Activated naive CD8-positive, alpha-beta T cell treated with anti-CD3 and anti-CD28 coated beads, Interleukin-2, amount 50 U/mL, for 24 hours (primary cell): ENCODE measurements at regions not wholly inside any gene's neighbourhood (a gene's known extent, or its start where the extent isn't known, plus 50 kb on each side); places are given as distances from the start of the nearest gene placed in this dataset.

Experiments used
- ATAC-seq: fragments of 150-1000 bp; cut with Tn5 transposase; one replicate; pipeline ENCODE4 v1.10.0; 2021
- DNase-seq: peaks from one replicate; pipeline ENCODE4 v3.0.0; 2021
- H3K27ac Mint-ChIP-seq: one replicate; pipeline ENCODE4 v1.8.0; 2021; ENCODE audit warnings: mild to moderate bottlenecking, mixed read lengths
- H3K27me3 Mint-ChIP-seq: one replicate; pipeline ENCODE4 v1.8.0; 2021; ENCODE audit warnings: mixed read lengths
- H3K36me3 Mint-ChIP-seq: one replicate; pipeline ENCODE4 v1.8.0; 2021; ENCODE audit warnings: low read depth, mixed read lengths
- H3K4me1 Mint-ChIP-seq: one replicate; pipeline ENCODE4 v1.8.0; 2021; ENCODE audit warnings: mixed read lengths
- H3K4me3 Mint-ChIP-seq: one replicate; pipeline ENCODE4 v1.8.0; 2021; ENCODE audit warnings: mild to moderate bottlenecking, moderate library complexity, mixed read lengths
- H3K9me3 Mint-ChIP-seq: one replicate; pipeline ENCODE4 v1.8.0; 2021; ENCODE audit warnings: mixed read lengths

DNA sequence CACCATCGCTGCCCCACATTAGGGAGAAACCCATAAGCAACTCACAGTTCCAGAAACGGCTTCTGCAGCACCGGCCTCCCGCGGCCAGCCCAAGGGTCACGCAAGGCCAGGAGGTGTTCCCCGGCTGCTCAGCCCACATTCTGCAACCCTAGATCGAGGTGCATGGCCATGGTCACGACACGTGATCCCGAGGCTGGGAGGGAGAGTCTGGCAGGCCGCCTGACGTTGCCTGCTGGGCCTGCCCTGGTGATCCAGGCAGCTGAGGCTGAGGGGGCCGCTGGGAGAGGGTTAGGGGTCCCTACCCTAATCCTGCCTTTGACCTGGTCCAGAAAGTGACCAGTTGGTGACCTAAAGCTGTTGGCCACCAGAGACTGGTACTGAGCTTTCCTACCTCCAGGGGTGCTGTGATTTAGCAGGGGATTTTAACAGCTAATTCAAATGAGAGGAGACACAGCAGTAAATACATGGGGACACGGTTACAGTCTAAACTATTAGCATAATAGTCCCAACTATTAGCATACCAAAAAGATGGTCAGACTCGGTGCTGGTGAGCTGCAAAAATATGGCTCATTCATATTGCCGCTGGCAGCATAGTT is 97.4 kb upstream of the CIBAR2 start:
- Mint-ChIP-seq H3K27me3 (peaks cover 3% of the 10 kb centered on the region), H3K4me1 (no peaks in the 10 kb centered on the region), H3K9me3 (no peaks in the 10 kb centered on the region), H3K36me3 (no peaks in the 10 kb centered on the region), H3K27ac (no peak overlapping the region), H3K4me3 (no peak overlapping the region)
- no peak for ATAC-seq
- DNase-seq = no peak

DNA sequence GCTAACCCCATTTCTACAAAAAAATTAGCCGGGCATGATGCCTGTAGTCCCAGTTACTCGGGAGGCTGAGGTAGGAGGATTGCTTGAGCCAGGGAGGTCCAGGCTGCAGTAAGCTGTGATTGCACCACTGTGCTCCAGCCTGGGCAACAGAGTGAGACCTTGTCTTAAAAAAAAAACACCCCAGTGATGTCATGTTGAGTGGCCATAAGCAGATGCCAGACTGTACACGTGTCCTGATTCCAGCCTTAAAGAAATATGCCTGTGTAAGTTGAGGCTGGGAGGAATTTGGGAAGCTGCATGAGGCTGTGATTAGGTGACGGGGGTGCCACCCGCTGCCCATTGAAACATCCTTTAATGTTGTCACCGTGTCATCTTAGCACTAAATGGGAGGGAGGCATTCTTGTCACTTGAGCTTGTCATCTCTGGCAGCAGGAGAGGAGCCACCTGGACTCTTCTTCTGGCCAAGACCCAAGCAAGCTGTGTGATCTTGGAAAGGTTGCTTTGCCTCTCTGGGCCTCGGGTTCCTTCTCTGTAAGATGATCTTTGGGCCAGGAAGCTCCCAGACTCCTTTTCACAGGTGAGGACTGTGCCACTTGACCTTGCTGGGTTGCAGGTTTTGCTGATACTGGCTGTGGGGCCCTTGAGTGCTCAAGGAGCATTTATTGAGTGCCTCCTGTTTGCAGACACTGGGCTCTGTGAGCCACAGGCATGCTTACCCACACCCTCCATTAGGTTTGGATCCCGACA is 98.3 kb upstream of the CIBAR2 start:
- no peaks in the 10 kb centered on the region for H3K36me3 Mint-ChIP-seq
- H3K4me1 Mint-ChIP-seq = no peaks in the 10 kb centered on the region
- peaks cover 3% of the 10 kb centered on the region for H3K27me3 Mint-ChIP-seq
- DNase-seq = no peak
- no peaks in the 10 kb centered on the region for H3K9me3 Mint-ChIP-seq
- no peak overlapping the region for H3K4me3 Mint-ChIP-seq
- no peak for ATAC-seq
- no peak overlapping the region for H3K27ac Mint-ChIP-seq

DNA sequence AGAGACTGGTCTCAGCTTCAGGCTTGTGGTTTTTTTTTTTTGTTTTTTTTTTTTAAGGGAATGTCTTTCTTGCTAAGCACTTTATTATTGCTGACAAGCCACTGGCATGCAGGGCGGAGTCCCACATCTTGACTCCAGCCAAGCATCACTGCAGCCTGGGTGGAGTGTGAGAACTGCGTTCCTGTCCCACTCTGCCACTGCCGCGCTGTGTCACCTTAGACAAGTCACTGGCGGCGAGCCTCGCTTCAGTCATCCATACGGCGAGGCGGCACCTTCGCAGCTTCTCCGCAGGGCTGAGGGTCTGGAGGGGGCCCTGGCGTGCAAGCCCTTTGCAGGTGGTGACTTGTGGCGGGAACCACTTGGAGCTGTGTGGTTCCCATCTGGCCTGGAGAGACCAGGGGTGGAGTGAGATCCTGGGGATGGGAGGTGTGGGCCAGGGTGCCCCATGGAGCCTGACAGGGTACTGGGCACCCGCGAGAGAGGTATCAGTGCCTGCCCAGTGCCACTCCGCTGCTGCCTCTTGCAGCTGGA is 99.1 kb upstream of the CIBAR2 start:
- Mint-ChIP-seq H3K9me3 (no peaks in the 10 kb centered on the region), H3K4me1 (no peaks in the 10 kb centered on the region), H3K36me3 (no peaks in the 10 kb centered on the region), H3K27me3 (no peaks in the 10 kb centered on the region), H3K27ac (no peak overlapping the region), H3K4me3 (no peak overlapping the region)
- no peak for DNase-seq
- no peak for ATAC-seq

DNA sequence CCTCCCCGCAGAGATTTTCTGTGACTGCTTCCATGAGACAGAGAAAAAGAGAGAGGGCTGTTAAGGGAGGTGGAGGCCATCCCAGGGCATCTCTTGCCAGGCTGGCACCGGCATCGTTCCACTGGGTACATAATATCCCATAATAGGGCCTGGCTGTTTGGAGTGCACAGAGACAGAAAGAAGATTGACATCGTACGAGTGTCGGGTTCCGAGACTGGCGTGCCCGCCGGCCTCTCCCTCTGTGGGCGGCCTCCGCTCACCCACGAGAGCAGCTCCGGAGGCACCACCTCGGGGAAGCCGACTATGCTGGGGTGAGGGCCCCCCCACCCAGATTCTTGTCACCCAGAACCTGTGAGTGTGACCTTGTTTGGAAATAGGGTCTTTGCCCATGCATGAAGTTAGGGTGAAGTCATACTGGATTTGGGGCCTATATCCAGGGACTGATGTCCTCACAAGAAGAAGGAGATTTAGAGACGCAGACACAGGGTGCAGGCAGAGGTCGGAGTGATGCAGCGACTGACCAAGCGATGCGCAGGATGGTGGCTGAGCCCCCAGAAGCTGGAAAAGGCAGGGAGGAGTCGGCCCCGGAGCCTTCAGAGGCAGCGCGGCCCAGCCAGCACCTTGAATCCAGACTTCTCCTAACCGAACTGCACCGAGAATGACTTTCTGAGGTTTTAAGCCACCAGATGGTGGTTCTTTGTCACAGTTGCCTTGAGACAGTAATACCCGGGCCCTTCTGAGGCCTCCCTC is 101.8 kb upstream of the CIBAR2 start:
- no peak overlapping the region for H3K27ac Mint-ChIP-seq
- H3K27me3 Mint-ChIP-seq = no peaks in the 10 kb centered on the region
- H3K36me3 Mint-ChIP-seq = no peaks in the 10 kb centered on the region
- peaks cover 3% of the 10 kb centered on the region for H3K4me1 Mint-ChIP-seq
- no peak for ATAC-seq
- DNase-seq = no peak
- H3K4me3 Mint-ChIP-seq = no peak overlapping the region
- no peaks in the 10 kb centered on the region for H3K9me3 Mint-ChIP-seq

DNA sequence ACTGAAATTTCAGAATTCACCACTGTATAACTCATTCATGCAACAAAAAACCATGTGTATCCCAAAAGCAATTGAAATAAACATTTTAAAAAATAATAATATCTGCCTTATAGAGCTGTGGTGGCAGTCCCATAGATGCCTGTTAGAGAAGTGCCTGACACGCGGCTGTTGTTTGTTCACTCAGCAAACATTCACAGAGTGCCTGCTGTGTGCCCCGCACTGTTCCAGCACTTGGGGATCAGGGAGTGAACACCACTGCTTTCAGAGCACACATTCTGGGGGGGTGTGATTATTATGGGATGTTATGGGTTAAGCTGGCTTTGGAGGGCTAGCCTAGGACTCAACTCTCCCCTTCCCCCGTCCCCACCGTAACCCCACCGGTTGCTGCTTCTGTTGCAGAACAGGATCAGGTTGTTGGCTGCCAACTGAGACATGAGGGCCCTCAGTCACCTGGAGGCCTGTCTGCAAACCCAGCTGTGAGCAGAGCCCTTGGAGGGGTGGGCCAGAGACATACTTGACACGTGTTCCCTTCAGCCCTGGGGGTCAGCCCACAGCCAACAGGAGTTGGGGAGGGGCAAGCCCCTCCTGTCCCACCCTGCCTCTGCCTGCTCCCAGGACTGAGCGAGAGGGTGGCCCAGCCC is 103.3 kb upstream of the CIBAR2 start:
- Mint-ChIP-seq H3K9me3 (no peaks in the 10 kb centered on the region), H3K36me3 (no peaks in the 10 kb centered on the region), H3K4me1 (peaks cover 3% of the 10 kb centered on the region)

DNA sequence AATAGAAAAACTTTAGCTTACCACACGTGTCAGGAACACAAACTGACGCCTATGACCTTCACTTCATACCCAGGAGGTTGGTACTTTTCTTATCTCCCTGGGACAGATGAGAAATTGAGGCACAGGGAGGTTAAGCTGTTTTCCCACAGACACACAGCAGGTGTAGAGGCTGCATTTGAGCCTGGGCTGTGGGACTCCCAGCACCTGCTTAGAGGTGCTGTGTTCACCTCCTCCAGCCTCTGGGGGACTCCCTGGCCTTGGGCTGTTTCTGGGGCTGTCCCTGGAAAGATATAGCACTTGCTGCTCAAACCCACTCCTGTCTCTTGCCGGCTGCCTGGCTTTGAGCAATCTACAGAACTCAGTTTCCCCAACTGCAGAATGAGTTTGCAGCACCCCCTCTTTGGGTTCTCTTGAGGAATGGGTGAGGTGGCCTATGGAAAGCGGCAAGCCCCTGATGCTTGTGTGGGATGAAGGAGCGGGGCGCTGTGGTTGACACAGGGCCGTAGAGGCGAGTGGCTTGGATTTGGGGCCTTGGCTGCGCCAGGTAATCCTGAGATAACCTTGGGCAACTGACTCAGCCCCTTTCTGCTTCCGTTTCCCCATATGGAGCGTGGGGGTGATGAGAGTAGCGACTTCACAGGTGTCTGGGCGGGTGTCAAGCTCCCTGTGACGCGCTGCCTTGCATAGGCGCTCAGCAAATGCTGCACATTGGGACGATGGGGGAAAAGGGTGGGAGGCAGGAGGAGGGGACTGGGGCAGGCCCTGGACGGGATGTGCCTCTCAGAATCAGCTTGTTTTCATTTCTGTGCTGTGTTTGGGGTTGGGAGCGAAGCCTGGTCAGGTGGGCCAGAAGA is 104.5 kb upstream of the CIBAR2 start:
- Mint-ChIP-seq H3K4me3 (no peak overlapping the region), H3K36me3 (no peaks in the 10 kb centered on the region), H3K4me1 (peaks cover 3% of the 10 kb centered on the region), H3K27ac (no peak overlapping the region), H3K27me3 (no peaks in the 10 kb centered on the region), H3K9me3 (no peaks in the 10 kb centered on the region)
- DNase-seq (no peak), ATAC-seq (peak; percentile 48)

More for the DNA sequence above, 103.3 kb upstream of the CIBAR2 start:
- no peak for ATAC-seq
- Mint-ChIP-seq H3K27ac (no peak overlapping the region), H3K27me3 (no peaks in the 10 kb centered on the region), H3K4me3 (no peak overlapping the region)
- no peak for DNase-seq

DNA sequence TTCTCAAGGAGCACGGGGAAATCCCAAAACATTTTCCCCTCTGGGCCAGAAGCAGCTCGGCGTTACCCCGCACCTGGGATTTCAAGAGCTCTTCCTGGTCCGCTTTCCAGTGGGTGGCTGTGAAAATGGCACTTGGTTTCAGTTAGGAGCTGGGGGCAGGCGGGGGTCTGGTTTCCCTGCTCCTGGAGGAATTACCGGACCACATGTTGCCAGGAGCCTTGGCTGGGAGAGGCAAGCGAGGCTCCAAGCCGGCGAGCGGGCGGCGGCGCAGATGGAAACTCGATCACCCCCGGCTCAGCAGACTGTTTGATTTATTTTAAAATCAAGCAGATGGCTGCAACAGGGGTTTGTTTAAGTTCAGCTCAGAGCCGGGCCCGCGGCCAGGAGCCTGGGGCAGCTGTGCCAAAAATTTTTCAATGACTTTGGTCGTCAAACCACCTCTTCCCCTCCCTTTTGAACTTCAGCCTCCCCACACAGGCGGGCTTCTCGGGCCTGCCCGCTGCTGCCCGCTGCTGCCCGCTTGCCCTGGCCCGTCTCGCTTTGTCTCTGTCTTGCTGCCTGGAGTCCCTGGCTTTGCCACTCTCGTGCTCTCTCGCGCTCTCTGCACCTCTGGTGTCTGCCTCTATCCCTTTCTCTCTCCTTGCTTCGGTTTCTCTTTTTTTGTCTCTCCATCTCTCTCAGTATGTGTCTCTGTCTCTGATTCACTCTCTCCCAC is 108.0 kb upstream of the CIBAR2 start:
- H3K9me3 Mint-ChIP-seq = no peaks in the 10 kb centered on the region
- DNase-seq (no peak), ATAC-seq (no peak)
- peaks cover 3% of the 10 kb centered on the region for H3K4me1 Mint-ChIP-seq
- no peaks in the 10 kb centered on the region for H3K27me3 Mint-ChIP-seq
- H3K27ac Mint-ChIP-seq = no peak overlapping the region
- no peaks in the 10 kb centered on the region for H3K36me3 Mint-ChIP-seq
- no peak overlapping the region for H3K4me3 Mint-ChIP-seq

DNA sequence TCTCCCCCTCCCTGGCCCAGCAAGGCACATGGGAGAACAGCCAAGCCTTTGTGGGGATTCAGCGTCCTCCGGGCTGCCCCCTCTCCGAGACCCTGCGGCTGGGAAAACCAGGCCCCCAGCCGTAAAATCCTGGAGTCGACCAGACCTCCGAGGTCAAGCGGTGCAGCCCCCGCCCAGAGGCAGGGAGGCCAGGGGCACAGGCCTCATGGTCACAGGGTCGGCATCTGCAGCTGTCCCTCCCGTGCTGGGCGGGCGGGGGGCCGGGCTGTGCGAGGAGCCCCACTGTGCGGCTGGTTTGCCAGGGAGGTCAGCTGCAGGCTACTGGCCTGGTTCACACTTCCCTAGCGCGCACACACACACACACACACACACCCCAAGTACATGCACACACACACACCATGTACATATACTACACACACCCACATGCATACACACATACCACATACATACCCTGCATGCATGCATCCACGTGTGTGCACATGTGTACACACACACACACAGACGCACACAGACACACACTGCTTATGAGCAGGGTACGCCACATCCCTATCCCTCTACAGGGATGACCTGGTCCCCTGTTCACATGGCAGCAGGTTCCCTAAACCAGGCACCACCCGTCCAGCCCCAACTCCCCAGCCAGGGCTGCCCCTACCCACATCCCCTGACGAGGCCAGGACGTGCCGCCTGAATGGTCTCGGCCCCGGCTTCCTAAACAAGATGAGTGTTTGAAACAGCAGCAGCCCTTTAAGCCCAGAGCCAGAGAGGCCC is 108.9 kb upstream of the CIBAR2 start:
- Mint-ChIP-seq H3K36me3 (no peaks in the 10 kb centered on the region), H3K4me3 (no peak overlapping the region), H3K9me3 (no peaks in the 10 kb centered on the region), H3K27me3 (no peaks in the 10 kb centered on the region), H3K4me1 (peaks cover 3% of the 10 kb centered on the region), H3K27ac (no peak overlapping the region)
- no peak for DNase-seq
- ATAC-seq = no peak

DNA sequence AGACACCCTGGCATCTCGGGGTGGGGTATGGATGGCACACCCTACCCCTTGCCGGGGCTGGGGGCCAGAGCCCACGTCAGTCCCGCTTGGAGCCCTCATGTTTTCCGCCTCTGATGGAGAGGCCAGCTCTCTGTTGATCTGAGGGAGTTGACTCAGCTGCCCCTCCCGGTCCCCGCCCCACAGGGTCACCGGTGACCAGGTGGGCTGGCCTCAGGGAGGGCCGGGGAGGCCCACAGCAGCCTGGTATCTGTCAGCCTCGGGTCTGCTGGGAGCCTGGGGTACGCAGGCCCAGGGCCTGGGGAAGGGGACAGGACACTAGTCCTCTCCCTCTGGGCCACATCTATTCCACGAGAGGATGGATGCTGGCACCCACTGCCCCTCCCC is 109.5 kb upstream of the CIBAR2 start:
- no peak for ATAC-seq
- Mint-ChIP-seq H3K4me1 (peaks cover 3% of the 10 kb centered on the region), H3K4me3 (no peak overlapping the region), H3K36me3 (no peaks in the 10 kb centered on the region), H3K9me3 (no peaks in the 10 kb centered on the region), H3K27me3 (no peaks in the 10 kb centered on the region), H3K27ac (no peak overlapping the region)
- no peak for DNase-seq

DNA sequence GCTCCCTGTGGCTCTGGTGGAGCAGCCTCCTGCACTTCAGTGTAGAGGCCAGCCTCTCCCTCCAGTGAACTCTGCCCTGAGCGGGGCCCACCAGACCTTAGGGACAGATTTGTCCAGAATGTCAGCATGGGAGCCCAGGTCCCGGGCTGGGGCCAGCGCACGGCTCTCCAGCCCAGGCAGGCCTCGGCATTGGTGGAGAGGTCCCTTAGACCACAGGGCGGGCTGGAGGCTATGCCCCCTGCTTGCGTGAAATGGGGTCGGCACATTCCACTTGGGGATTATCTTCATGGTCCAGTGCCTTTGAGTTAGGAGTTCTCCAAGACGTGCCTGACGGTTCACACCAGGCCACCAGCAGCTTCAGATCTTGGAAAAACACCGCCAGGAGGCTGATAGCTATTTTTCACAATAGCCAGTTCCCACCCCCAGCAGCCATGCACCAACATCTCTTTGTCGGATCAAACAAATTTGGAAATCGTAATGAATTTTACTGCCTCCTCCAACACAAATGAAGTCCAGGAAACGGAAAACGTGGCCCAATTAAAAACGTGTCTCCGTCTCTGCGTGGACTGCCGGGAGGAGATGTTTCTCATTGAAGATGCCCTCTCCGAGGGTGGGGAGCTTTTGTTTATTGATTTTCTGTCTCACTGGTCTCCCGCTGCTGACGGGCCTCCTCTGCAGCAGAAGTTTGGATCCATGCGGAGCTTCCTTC is 110.0 kb upstream of the CIBAR2 start:
- Mint-ChIP-seq H3K4me1 (no peaks in the 10 kb centered on the region), H3K4me3 (no peak overlapping the region), H3K9me3 (no peaks in the 10 kb centered on the region), H3K36me3 (no peaks in the 10 kb centered on the region), H3K27me3 (no peaks in the 10 kb centered on the region), H3K27ac (no peak overlapping the region)
- DNase-seq (no peak), ATAC-seq (no peak)

DNA sequence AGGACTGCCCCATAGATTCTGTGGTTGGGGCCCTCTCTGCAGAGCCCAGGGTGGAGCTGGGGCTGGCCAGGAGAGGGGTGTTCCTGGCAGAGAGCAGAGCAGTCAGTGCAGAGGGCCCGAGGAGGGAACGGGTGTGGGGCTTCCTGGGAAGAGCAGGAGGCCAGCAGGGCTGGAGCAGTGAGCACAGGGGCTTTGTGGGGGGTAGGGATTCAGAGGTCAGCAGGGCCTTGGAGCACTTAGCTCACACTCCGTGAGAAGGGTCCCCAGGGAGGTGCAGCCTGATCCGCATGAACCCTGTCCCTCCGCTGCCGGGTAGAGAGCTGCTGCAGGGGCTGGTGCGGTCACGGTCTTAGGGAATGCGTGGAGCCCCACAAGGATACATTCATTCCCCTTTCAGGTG is 113.0 kb upstream of the CIBAR2 start:
- Mint-ChIP-seq H3K27me3 (no peaks in the 10 kb centered on the region), H3K36me3 (no peaks in the 10 kb centered on the region), H3K27ac (no peak overlapping the region), H3K4me1 (no peaks in the 10 kb centered on the region), H3K4me3 (no peak overlapping the region), H3K9me3 (no peaks in the 10 kb centered on the region)
- ATAC-seq (no peak), DNase-seq (no peak)

DNA sequence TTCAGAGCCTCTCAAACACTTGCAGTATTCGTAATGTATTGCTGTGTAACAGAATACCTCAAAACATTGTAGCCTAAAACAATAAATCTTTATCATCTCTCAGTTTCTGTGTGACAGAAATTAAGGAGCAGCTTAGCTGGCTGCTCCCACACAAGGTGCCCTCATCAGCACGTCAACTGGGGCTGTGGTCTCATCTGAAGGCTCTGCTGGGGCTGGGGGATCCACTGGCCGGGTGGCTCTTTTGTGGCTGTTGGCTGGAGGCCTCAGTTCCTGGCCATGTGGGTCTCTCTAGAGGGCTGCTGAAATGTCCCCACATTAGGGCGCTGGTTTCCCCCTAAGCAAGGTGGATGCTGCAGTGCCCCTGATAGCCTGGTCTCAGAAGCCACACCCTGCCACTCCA is 113.4 kb upstream of the CIBAR2 start:
- Mint-ChIP-seq H3K4me3 (no peak overlapping the region), H3K27ac (no peak overlapping the region), H3K9me3 (no peaks in the 10 kb centered on the region), H3K27me3 (peaks cover 2% of the 10 kb centered on the region), H3K4me1 (no peaks in the 10 kb centered on the region), H3K36me3 (no peaks in the 10 kb centered on the region)
- DNase-seq (no peak), ATAC-seq (no peak)
